Fibroblast of the aortic adventitia (primary cell): ENCODE measurements at regions not wholly inside any gene's neighbourhood (a gene's known extent, or its start where the extent isn't known, plus 50 kb on each side); places are given as distances from the start of the nearest gene placed in this dataset.

Experiments
- DNase-seq: peaks from one replicate; pipeline ENCODE4 v3.0.0-alpha.2; 2010; ENCODE audit warnings: low read depth
- H3K4me3 ChIP-seq: 2 replicates; pipeline ENCODE4 v1.5.1; 2011; ENCODE audit warnings: low read depth, mild to moderate bottlenecking, control low read depth, low read length, moderate library complexity
- CTCF ChIP-seq: IDR thresholded peaks from 2 replicates; pipeline ENCODE4 v1.5.1; 2011; ENCODE audit warnings: mild to moderate bottlenecking, low read length, control low read depth, inconsistent platforms; ENCODE audit not compliant: insufficient read depth

GRCh38 chr5:131023498-131023865, 141.6 kb downstream of the HINT1 start:
- DNase-seq = no peak
- no peak overlapping the region for H3K4me3 ChIP-seq
- no peak for TF ChIP-seq CTCF

DNA sequence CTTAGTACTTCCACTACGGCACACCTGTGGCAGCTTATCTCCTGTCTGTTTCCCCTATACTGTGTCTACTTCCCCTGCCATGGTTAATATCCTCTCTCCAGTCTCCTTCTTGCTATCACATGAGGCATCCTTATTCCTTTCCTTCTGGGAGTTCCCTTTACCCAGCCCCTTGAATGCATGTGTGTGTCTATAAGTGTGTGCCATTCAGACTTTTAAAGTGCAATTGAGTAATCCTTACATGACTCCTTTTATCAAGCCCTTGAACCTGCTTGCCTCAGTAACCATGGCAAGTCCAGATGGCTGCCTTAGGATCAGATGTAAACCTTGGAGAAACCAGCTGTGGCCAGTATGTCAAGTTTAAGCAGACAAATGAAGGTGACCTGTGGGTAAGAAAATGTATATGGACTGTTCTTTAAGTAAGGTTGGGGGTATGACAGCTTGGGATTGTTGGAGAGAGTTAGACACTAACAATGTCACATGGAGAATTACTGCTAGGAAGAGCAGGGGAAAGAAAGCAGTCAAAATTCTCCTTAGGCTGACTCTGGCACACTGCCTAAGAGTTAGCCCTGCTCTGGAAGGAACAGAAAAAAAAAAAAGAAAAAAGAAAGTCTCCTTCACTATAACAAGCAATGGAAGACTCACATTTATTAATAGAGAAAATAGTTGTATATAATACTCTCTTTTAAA, 142.1 kb downstream of the HINT1 start:
- H3K4me3 ChIP-seq = no peak overlapping the region
- no peak for DNase-seq
- TF ChIP-seq CTCF = no peak

DNA sequence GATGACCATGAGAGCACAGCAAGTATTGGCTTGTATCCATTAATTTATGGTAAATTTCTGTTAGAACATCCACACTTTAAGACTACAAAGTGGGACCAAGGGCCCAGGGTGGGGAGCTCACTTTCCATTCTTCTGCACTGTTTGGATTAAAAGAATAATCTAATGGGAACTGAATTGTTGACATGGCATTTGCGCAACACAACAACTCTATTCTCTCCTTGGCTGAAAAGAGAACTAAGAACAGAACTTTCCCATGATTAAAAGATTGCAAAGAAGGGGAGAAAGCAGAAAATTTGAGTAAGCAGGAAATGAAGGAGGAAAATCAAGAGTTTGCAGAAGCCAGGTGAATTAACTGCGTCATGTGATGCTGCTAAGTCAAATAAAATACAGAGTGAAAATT, 143.4 kb downstream of the HINT1 start:
- no peak overlapping the region for H3K4me3 ChIP-seq
- no peak for TF ChIP-seq CTCF
- no peak for DNase-seq

DNA sequence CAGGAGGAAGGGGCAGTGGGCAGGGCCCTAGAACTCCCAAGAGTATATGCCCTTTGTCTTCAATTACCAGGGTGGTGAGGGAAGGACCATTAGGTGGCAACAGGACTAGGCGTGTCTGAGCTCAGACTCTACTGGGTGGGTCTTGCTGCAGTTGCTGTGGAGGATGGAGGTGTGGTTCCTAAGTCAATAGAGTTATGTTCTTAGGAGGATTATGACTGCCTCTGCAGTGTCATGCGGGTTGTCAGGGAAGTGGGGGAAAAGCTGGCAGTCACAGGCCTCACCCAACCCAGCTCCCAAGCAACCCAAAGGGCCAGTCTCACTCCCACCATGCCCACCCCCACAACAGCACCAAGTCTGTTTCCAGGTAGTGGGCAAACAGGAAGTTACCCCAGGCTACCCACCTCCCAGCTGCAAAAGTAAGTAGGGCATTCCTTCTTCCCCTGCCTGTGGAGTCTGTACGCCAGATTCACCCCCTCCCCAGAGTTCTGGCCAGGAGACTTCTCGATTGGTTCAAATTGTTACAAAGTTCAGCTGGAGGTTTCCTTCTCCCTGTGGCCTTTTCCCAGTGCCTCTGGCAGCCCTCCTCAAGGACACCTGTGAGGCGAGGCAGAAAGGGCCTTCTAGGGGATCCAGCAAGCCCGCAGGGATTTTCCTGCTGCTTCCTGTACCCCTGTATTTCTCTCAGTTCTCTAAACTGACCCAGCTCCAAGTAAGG, 145.3 kb downstream of the HINT1 start:
- DNase-seq = no peak
- no peak overlapping the region for H3K4me3 ChIP-seq
- no peak for TF ChIP-seq CTCF

- no peak for DNase-seq
- TF ChIP-seq CTCF = no peak
- H3K4me3 ChIP-seq = no peak overlapping the region
These were observed 145.9 kb downstream of the HINT1 start for GRCh38 chr5:131019111-131019510.

- no peak for TF ChIP-seq CTCF
- no peak for DNase-seq
- H3K4me3 ChIP-seq = no peak overlapping the region
These were observed 156.7 kb downstream of the HINT1 start for GRCh38 chr5:131008329-131008728.
